Stimulated activated CD4-positive, alpha-beta T cell treated with anti-CD3 and anti-CD28 coated beads, TNF-alpha, amount 100 ng/mL, for 4 hours (primary cell): ENCODE measurements at regions not wholly inside any gene's neighbourhood (a gene's known extent, or its start where the extent isn't known, plus 50 kb on each side); places are given as distances from the start of the nearest gene placed in this dataset.
"Not testable (repeated sequence)": the region's sequence is repeated elsewhere in the genome, so short reads cannot be mapped to it uniquely, and the experiment has no call there.

Experiments used
- DNase-seq, 3 experiments: peaks; one replicate each; pipeline ENCODE4 v3.0.0-alpha.2; 2020; ENCODE audit warnings: low read depth in 3 of 3

DNA sequence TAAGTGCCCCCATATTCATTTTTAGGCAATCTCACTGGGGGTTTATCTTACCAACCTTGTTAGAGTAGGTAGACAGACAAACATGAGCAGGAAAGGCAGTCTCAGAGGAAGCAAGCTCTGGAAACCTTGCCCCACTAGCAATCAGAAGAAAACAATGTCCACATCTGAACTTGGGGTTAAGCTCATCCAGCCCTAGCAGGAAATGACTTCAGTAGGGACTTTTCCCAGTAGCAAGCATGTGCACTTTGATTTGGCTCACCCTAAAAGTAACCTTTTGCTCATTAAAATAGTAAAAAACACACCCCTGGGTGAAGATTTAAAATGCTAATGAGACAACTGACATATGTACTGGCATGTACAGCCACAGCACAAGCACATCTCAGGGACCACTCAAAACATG is 175.5 kb downstream of the AKAIN1 start:
- no peak for DNase-seq

DNA sequence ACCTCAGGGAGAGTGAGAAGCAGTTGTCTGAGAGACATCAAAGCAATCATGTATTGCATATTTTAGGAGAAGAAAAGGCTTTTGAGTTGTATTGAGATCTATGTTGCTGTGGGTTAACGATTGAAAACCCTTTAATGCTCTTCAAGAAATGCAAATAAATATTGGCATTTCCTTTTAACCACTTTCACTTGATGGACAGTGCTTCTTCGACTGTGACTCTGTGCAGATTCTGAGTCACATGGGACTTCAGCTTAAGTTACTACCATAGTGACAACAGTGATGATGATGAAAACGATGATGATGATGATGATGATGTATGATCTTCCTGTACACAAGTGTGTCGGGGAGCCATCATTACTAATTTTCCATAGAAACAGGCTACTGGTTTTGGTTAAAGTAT is 181.8 kb downstream of the AKAIN1 start:
- no peak for DNase-seq

DNA sequence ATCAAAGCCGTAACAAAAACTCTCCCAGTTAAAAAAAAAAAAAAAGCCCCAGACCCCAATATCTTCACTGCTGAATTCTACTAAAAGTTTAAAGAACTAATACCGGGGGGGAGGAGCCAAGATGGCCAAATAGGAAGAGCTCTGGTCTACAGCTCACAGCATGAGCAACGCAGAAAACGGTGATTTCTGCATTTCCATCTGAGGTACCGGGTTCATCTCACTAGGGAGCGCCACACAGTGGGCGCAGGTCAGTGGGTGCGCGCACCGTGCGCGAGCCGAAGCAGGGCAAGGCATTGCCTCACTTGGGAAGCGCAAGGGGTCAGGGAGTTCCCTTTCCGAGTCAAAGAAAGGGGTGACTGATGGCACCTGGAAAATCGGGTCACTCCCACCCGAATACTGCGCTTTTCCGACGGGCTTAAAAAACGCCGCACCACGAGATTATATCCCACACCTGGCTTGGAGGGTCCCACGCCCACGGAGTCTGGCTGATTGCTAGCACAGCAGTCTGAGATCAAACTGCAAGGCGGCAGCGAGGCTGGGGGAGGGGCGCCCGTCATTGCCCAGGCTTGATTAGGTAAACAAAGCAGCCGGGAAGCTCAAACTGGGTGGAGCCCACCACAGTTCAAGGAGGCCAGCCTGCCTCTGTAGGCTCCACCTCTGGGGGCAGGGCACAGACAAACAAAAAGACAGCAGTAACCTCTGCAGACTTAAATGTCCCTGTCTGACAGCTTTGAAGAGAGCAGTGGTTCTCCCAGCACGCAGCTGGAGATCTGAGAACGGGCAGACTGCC is 192.8 kb downstream of the AKAIN1 start:
- not testable (repeated sequence) for DNase-seq

DNA sequence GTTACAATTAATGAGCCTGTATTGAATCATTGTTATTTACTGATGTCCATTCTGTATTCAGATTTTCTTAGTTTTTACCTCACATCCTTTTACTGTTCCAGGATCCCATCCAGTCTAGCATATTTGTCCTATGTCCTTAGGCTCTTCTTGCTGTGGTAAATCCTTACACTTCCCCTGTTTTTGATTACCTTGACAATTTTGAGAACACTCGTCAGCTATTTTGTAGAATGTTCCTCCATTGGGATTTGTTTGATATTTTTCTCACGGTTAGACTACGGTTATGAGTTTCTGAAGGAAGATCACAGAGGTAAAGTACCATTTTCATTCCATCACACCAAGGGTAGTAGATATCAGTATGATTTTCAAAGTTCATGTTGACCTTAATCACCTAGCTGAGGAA is 202.3 kb downstream of the AKAIN1 start:
- no peak for DNase-seq

DNA sequence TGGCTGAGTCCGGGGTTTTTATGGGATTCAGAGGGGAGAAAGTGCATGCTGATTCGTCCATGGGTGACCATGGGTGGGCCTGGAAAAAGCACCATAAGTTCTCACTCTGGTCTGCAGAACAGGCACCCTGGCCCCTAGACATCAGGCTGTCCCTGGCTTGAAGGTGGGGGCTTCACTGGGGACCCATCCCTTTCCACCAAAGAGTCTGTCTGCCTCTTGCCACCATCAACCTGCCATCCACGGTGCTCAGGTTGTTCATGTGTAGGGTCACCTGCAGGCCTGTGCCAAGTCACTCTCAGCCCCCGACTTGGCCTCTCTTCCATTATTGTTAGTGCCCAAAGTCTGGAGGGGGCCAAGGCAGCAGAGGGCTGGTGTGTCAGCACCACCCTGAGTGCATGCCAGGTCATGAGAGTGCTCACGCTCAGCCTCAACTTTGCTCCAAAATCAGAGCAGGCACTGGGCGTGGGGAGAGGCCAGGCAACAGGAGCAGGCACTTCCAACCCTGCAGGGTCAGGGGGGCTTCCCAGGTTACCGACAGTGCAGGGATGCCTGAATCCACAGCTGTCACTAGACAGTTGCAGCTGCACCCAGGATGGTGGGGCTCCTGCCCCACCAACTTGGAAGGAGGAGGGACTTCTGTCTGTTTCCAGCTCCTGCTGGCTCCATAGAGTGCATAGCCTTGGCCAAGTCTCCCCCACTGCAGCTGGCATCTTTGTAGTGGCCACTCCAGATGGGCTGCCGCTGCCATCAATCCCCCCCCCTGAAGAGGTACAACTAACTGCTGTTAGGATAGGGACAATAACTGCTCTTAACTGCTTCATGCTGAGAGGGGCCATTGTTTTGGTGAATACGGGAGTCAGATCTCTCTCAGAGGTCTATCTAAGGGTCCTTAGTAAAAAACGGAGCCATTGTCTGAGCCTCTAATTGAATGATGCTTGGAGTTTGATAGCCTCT is 209.3 kb downstream of the AKAIN1 start:
- no peak for DNase-seq

DNA sequence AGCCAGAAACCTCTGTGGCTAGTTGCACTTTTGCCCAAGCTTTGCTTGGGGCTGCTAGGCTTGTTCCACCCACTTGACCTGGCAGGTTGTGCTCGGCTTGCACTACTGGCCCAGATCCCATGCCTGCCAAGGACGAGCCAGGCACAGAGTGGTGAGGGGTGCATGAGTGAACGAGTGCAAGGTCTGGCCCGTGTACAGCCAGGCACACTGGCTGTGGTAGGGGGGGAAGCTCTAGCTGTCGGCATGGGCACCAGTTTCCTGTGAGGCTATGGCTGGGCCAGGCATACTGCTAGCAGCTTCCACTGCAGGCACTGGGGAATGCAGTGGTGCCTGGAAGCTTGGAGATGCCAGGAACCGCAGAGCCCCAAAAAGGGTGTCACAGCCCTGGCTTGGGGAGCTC is 210.4 kb downstream of the AKAIN1 start:
- no peak for DNase-seq

DNA sequence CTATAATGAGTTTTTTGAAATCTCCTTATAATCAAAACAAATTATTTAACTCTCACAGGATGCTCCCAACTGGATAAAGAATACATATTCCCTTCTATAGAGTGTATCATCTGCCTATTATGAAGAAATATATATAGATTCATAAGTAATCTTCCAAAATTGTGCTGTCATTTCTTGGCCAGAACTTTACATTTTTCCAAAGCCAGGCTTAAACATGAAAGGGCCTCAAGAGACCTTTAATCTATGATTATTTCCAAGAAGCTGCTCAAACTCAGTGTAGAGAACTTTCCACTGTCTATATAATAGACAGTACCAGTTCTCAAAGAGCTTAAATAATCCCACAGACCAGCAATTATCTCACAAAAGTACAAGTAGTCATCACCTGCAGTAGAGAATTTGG is 211.0 kb downstream of the AKAIN1 start:
- DNase-seq = no peak

DNA sequence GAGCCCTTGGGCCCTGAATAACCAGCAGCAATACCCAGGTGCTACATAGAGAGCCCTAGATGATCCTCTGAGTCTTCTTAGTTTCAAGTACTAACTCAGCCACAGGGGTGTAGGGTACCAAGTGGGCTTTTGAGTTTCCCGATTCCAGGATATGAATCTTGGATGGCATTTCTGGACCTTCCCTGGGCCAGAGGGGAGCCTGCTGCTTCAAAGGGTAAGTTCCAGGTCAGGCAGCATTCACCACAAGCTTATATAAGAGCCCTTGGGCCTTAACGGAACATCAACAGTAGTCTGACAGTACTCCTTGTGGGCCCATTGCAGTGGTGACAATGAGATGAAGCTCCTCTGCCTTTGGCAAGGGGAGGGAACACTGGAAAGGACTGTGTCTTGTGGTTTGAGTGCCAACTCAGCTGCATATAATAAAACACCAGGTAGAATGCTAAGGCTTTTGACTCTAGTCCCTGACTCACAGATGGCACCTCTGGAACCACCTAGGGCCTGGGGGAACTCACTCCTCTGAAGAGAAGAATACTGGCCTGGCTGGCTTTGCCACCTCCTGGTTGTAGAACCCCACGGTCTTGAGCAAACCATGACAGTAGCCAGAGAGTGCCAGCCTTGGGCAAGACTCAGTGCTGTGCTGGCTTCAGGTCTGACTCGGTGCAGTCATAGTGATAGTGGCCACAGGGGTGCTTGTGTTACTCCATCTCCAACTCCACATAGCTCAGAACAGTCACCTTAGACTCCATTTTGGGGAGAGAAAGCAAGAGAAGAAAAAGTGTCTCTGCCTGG is 235.7 kb downstream of the AKAIN1 start:
- no peak for DNase-seq

DNA sequence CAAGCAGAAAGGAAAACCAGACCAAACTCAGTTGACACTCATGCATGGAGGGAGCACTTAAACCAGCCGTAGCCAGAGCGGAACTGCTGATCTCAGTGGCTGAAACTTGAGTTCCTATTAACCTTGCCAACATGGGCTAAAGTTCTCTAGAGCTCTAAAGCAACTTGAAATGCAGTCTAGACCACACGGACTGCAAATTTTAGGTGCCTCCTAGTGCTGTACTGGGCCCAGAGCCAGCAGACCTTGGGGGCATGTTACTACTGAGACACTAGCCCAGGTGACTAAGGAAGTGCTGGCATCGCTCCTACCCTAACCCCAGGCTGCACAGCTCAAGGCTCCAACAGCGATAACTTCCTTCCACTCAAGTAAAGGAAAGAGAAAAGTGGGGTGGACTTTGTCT is 236.5 kb downstream of the AKAIN1 start:
- no peak for DNase-seq

DNA sequence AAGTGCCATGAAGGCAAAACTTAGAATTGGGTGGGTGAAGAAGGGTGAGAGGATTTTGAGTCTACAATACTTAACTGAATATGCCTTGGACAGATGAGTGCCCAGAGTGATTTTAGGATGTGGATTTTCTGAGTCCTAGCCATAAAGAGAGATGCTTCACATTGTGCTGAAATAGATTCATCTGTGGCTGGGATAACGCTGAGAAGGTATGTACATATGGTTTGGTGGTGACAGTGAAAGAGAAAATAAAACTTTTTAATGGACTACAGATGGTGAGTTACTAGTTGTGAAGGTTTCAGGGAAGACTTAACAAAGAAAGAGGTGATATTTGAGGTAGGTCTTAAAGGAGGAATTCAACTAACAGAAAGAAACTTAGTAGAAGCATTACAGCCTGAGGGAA is 265.8 kb downstream of the AKAIN1 start:
- no peak for DNase-seq

DNA sequence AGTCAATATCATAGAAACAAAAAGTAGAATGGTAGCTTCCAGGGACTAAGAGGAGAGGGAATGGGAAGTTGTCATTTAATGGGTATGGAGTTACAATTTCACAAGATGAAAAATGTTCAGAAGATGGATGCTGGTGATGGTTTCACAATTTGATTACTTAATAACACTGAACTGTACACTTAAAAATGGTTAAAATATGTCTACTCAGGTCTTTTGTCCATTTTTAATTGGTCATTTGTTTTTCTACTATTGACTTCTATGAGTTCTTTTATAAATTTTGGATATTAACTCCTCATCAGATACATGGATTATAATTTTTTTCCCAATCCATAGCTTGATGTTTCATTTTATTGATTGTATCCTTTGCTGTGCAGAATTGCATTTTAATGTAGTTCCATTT is 275.5 kb downstream of the AKAIN1 start:
- no peak for DNase-seq

DNA sequence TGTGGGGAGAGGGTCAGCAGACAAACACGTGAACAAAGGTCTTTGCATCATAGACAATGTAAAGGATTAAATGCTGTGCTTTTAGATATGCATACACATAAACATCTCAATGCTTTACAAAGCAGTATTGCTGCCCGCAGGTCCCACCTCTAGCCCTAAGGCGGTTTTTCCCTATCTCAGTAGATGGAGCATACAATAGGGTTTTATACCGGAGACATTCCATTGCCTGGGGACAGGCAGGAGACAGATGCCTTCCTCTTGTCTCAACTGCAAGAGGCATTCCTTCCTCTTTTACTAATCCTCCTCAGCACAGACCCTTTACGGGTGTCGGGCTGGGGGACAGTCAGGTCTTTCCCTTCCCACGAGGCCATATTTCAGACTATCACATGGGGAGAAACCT is 279.5 kb downstream of the AKAIN1 start:
- DNase-seq = not testable (repeated sequence)

DNA sequence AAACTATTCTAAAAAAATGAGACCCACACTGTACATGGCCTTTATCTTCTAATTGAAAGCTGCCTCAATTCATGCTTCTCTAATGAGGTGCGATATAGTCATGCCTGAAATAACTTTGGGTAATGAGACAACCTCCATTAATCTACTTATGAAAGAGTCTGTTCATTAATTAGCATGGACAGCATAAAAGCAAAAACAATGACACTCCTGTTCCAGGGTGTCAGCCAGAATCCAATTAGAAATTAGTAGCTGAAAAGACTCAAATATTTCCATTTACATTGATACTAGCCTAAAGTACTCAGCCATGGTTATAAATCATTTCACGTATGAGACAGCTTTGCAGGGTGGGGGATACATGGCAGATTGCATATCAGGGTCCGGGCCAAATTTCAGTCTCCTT is 288.7 kb downstream of the AKAIN1 start:
- DNase-seq = no peak

DNA sequence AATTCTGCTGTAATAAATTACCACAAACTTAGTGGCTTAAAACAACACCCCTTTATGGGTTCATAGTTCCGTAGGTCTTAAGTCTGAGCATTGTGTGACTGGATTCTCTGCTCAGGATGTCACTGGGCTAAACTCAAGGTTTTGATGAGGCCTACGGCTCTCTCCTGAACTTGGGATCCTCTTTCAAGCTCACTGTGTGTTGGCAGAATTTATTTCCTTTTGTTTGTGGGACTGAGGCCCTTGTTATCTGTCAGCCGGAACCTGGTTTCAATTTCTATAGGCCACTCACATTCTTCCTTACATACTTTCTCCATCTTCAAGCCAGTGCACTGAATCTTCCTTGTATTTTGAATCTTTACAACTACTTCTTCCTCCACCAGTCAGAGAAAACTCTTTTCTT is 290.2 kb downstream of the AKAIN1 start:
- DNase-seq = no peak

DNA sequence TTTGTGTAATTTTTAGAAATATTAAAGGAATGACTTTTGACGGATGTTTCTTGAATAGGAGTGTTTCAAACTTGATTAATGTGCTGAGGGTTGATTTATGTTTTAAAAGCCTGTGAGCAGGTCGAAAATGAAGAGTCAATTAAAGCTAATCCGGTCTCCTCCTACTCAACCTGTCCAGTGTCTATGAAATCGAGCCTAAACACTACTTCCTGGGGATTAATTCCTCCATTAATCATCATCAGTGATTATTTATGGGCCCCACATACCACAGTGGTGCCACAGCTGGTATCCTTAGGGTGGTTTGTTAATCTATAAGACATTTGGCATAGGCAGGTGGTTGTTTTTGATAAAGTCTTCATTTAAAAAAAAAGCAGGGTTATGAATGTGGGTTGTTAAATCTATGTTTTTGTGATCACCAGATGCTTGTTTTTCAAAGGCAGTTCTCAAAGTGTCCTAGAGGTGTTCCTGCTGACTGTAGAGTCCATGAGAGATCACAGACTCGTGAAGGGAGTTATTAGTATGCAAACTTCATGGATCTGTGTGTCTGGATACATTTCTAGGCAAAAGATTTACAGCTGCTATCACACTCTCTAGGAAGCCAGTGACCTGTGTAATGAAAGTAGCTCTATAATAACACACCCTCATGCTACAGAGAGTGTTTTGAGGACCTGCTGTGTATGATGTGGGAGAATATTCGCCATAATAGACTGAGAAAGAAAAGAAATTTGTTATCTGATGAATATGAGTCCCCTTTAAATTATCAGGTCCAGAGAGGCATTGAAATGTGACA is 308.6 kb downstream of the AKAIN1 start:
- DNase-seq = no peak

DNA sequence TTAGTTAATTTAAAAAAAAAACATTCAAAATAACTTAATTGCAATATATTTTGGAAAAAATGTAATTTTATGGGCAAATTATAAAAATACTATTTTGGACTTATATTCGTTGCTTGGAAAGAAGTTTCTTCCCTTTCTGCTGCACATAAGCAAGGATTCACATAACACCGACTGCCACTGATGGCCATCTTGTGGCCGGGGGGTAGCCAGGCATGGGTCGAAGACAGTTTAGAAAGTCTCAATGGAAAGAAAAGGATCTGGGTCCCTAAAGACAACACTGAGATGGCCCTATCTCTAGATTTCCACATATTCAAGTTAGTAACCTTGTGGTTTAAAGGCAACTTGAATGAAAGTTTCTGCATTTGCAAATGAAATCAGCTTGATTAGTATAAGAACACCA is 318.6 kb downstream of the AKAIN1 start:
- no peak for DNase-seq

DNA sequence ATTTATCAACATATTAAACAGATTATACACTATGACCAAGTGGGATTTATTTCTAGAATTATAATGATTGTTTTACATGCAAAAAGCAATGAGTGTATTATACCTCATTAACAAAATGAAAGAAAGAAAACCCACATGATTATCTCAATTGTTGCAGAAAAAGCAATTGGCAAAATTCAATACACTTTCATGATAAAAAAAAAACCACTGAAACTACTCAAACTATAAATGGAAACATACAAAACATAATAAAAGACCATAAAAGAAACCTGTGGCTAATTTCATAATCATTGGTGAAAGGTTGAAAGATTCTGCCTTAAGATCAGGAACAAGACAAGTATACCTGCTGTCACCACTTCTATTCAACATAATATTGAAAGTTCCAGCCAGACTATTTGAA is 325.9 kb downstream of the AKAIN1 start:
- DNase-seq = no peak

DNA sequence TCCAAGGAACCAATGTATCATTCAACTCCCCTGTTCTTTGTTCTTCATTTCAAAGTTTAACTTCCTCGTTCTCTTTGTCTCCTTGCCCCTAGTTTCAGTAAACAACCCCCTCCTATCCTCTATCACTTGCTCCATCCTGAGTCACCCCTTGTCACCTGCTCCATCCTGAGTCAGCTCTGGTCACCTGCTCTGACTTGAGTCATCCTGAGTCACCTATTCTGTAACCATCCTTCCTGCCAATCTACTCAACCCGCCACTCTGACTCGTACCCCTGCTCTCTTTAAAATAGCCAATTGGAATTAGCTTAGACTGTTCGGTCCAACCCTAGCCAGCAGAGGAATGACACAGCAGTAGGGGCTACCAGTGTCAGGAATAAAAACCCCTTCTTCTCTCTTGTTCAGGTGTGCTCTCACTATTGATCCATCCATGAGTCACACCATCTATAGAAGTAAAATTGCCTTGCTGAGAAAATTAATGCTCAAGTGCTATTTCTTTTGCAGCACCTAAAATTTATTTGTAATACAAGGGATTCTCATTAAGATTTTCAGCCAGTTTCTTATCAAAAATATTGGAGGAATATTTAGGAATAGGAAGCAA is 326.8 kb downstream of the AKAIN1 start:
- no peak for DNase-seq

DNA sequence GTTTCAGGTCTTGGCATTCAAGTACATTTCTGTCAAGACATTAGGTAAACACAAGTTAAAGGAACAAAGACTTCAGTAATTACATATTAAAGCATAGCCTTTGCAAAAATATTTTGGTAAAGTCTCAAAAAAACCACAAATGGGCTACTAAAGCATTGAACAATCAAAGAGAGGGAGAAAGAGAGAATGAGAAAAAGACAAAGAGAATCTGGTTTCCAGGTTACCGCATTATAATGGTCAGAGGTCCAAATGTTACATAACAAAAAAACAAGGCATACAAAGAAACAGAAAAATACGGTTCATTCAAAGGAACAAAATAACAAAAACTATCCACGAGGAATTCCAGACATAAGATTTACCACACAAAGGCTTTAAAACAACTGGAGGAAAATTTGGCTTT is 327.9 kb downstream of the AKAIN1 start:
- DNase-seq = no peak

DNA sequence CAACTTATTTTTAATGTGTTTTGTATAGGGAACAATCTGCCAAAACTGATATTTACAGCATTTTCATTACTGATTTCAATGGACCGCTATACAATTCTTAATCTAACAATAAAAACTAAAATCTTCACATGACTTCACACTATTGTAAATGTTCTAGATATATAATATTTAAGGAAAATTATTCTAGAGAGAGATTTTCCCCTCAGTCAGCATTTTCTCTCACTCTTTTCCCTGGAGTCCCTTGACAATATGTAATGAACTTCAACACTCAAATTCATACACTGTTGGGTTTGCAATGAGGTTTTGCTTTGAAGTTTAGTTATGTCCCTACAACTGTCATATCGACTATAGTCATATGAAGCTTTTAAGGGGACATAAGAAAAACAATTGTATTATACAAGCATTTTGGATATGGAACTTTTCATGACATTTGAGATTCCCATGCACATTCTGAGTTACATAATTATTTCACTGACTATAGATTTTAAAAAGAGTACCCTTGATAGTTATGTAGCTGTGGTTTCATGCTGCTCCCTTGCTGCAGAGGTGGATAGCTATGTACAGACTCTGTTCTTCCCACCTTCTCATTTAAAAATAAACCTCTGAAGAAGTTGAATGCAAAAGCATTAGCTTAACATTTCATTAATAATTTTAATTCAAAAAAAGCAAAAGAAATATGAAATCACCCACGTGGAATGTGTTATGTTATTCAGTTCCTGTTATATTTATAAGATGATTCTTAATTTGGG is 338.5 kb downstream of the AKAIN1 start:
- no peak for DNase-seq
